WI38 (cell line): ENCODE measurements at regions not wholly inside any gene's neighbourhood (a gene's known extent, or its start where the extent isn't known, plus 50 kb on each side); places are given as distances from the start of the nearest gene placed in this dataset.

Experiments used
- H3K4me3 ChIP-seq: 2 replicates; pipeline ENCODE4 v1.5.1; 2011; ENCODE audit warnings: low read depth, mild to moderate bottlenecking, control low read depth, low read length
- TF ChIP-seq, protein P1 (sequence below): IDR thresholded peaks from 2 replicates; pipeline ENCODE4 v1.5.1; 2012; ENCODE audit warnings: low read depth, mild to moderate bottlenecking, control low read depth, low read length

DNA sequence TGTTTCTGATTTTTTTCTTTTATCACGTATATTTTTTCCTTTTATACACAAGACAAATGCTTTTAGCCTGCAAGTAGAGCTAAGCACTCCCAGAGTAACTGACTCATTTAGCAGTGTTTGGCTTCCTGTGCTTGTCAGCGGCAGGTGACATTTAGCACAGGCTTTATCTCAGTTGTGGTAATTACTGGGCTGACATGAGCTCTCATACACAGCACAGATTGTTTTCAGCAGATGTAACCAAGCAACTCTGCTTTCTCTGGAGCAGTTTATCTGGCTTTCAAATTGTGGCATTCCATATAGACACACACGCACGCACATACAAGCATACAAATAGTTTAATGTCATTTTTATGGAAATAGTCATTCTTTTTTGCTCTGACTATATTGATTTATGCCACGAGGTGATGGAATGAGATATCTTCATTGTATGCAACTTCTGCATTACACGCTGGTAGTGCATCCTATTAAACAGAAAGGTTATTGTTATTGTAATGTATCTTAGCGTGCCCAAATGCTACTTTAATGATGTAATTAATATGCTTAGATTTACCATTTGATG, 379.0 kb upstream of the GRAMD2B start:
- no peak overlapping the region for H3K4me3 ChIP-seq
- TF ChIP-seq, protein P1, sequence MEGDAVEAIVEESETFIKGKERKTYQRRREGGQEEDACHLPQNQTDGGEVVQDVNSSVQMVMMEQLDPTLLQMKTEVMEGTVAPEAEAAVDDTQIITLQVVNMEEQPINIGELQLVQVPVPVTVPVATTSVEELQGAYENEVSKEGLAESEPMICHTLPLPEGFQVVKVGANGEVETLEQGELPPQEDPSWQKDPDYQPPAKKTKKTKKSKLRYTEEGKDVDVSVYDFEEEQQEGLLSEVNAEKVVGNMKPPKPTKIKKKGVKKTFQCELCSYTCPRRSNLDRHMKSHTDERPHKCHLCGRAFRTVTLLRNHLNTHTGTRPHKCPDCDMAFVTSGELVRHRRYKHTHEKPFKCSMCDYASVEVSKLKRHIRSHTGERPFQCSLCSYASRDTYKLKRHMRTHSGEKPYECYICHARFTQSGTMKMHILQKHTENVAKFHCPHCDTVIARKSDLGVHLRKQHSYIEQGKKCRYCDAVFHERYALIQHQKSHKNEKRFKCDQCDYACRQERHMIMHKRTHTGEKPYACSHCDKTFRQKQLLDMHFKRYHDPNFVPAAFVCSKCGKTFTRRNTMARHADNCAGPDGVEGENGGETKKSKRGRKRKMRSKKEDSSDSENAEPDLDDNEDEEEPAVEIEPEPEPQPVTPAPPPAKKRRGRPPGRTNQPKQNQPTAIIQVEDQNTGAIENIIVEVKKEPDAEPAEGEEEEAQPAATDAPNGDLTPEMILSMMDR = no peak

DNA sequence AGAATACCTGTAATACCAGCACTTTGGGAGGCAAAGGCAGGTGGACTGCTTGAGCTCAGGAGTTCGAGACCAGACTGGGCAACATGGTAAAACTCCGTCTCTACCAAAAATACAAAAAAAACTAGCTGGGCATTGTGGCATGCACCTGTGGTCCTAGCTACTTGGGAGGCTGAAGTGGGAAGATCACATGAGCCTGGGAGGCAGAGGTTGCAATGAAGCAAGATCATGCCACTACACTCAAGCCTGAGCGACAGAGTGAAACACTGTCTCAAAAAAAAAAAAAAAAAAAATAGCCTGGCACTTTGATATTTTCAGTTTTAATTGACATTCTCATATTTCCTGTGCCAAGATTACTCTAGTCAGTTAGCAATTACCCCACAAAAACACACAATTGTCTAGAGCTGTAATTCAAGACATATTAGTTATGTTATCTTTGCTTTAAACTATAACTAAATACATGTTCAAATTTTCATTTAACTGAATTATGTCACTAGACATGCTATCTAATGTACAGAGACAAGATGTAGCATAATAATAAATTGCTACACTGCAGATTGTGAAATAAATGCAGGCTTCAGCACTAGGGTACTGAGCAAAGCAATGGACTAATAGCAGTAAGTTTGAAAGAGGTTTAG, 378.2 kb upstream of the GRAMD2B start:
- TF ChIP-seq, protein P1 = no peak
- H3K4me3 ChIP-seq = no peak overlapping the region

DNA sequence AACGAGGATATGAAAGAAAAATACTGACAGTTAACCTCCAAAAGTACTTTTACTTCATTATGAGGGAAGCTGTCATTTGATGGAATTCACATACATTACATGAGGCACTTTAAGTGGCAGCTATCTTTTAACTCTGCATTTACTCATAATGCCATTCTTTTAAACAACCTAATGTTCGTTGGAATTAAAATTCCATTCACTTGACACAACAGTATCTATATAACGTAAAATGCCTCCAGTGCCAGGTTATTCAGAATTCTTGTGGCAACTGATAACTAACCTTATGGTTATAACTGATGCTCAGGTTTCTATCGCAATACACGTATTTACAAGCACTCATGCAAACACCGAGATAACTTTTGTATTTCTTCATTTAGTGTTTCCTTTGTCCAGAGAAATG, 376.9 kb upstream of the GRAMD2B start:
- TF ChIP-seq, protein P1 = no peak
- H3K4me3 ChIP-seq = no peak overlapping the region

DNA sequence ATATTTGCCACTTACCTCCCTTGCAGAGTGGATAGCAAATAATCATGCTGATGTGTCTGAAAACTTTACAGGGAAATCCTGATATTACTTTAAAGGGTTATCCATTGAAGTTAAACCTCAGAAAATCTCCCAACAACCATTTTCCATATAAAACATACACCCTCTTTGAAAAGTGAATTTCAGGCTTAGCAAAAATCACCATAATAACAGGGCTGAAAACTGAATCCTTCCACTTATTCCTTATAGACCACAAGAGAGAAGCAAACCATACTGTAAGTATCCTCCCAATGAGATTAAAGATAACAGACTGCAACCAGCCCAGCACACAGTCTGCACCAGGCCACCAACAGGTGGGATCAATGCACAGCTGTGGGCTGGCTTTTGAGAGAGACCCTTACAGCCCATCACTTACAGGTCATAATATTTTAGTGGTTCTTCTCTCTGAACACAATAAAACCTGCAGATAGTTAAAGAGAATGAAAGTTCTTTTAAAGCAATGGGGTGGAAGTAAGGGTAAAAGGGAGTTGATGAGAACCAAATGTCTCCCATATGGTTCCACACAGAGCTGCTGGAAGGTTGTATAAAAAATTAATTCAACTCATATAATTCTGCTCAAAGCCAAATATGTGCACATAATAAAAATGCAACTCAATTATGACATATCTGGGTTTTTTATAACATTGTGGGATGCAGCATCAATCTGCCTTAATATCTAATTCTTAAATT, 376.2 kb upstream of the GRAMD2B start:
- TF ChIP-seq, protein P1 = no peak
- no peak overlapping the region for H3K4me3 ChIP-seq

DNA sequence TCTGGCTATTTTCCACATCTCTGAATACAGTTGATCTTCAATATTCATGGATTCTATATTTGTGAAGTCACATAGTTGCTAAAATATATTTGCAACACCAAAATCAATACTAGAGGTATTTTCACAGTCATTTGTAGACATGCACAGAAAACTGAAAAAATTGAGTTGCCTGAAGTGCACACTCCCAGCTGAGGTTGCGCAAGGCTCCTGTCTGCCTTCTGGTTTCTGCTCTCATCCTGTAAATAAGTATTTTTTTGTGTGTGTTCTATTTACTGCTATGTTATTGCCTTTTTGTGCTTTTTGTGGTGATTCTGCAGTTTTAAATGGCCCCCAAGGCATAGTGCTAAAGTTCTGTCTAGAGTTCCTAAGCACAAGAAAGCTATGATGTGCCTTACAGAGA, 371.1 kb upstream of the GRAMD2B start:
- no peak overlapping the region for H3K4me3 ChIP-seq
- TF ChIP-seq, protein P1 = no peak

DNA sequence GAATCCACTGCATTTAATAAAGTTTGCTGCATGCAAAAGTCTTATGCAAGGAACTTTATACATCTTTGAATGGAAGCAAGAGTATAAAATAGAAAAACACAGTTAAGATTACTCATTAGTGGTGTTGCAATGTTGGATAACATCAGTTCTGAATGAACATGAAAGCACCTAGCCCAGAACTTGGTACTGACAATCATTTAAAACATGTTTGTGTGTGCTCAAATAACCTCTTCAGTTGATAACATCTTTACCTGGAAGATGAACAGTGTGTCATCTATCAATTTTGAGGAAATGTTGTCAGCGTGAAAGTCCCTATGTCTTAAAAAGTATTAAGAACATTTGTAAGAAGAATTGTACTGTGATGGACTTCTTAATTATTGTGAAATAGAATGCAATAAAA, 370.4 kb upstream of the GRAMD2B start:
- no peak overlapping the region for H3K4me3 ChIP-seq
- TF ChIP-seq, protein P1 = no peak

DNA sequence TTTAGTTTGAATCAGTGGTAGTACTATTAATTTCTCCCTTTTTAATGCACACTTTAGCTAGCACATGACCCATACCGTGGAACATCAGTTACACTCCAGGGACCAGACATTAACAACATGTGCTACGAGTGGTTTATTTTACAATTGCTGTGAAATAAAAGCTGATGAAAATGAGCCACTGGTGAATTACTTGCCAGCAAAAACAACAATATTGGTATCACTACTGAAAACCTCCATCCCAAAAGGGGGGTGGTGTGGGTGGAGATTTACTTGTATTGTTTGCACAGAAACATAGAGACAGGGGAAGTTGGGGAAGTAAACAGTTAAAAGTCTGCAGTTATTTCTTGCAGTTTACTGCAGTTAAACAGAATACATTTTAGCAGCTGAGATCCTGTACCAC, 369.6 kb upstream of the GRAMD2B start:
- TF ChIP-seq, protein P1 = no peak
- no peak overlapping the region for H3K4me3 ChIP-seq
